ENCODE measurements at regions not wholly inside any gene's neighbourhood (a gene's known extent, or its start where the extent isn't known, plus 50 kb on each side); places are given as distances from the start of the nearest gene placed in this dataset.

DNA sequence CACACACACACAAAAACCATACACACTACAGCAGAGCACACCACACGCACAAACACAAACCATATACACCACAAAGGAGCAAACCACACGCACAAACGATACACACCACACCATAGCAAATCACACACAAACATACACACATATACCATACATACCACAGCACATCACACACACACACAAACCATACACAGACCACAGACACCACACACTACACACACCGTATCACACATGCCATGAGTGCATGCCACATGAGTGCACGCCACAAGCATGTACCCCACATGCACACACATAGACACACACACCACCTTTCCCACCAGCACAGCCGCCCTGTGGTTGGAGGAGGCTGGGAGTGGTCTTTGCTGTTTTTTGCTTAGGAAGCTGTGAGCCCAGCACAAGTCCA is 517.1 kb upstream of the MYT1L start:
- DNase-seq (ENCODE audit: low read depth) = no peak

- DNase-seq (ENCODE audit: low read depth) = no peak
Observed at GRCh38 chr2:2847209-2847676, 516.2 kb upstream of the MYT1L start.

- DNase-seq (ENCODE audit: low read depth) = no peak
Observed at GRCh38 chr2:2846332-2847208, 515.5 kb upstream of the MYT1L start.

GRCh38 chr2:2845806-2846315 is 514.8 kb upstream of the MYT1L start:
- DNase-seq (ENCODE audit: low read depth) = no peak

GRCh38 chr2:2845267-2845666 is 514.2 kb upstream of the MYT1L start:
- no peak for DNase-seq (ENCODE audit: low read depth)

GRCh38 chr2:2843969-2844548 is 513.0 kb upstream of the MYT1L start:
- no peak for DNase-seq (ENCODE audit: low read depth)

GRCh38 chr2:2842466-2842865 is 511.4 kb upstream of the MYT1L start:
- no peak for DNase-seq (ENCODE audit: low read depth)

GRCh38 chr2:2840681-2841300 is 509.7 kb upstream of the MYT1L start:
- no peak for DNase-seq (ENCODE audit: low read depth)

DNA sequence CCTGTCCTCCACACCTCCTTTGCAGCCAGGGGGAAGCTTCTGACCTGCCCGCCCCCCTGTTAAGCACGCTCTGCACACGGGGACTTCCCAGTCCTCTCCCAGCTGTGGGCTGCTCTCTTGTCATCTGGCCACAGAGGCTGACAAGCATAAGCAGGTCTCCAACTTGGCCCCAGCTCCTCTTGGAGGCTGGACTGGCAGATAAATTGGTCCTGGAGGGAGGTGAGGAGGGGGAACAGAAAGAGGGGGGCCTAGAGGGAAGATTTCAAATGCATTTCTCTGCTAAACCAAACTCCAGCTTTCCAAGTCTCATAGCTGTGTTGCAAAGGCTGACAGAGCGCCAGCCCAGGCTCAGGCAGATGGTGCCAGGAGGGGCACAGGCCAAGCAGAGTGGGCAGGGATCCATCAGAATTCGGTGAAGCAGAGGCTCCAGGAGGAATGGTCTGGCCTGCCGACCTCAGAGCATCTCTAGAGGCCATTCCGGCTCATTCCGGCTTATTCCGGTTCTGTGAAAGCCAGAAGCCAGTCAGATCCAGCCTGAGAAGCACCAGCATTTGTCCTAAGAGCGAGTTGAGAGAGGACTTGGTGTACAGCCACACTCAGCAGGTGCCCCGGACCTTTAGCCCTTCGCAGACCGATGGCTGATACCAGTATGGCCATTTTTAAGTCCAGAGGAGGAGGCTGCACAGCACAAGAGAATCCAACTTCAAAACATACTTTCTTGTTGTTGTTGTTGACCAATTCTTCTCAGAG is 508.9 kb upstream of the MYT1L start:
- no peak for DNase-seq (ENCODE audit: low read depth)

DNA sequence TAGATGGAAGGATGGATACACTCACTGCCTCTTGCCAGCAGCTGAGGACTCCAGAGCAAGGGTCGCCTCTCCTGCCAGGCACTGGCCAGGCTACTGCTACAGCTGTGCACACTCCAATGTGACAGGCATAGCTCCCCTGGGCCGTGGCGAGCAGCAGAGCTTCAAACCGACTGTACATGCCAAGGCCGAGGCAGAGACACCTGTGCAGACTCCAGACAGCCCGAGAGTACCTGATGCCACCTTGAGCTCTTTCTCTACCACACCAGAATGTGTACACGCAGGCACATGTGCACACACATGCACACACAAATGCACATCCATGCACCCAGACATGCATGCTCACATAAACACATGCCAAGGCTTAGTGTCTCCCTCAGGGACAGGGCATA is 508.3 kb upstream of the MYT1L start:
- no peak for DNase-seq (ENCODE audit: low read depth)

GRCh38 chr2:2838548-2838845 is 507.4 kb upstream of the MYT1L start:
- DNase-seq (ENCODE audit: low read depth) = no peak

DNA sequence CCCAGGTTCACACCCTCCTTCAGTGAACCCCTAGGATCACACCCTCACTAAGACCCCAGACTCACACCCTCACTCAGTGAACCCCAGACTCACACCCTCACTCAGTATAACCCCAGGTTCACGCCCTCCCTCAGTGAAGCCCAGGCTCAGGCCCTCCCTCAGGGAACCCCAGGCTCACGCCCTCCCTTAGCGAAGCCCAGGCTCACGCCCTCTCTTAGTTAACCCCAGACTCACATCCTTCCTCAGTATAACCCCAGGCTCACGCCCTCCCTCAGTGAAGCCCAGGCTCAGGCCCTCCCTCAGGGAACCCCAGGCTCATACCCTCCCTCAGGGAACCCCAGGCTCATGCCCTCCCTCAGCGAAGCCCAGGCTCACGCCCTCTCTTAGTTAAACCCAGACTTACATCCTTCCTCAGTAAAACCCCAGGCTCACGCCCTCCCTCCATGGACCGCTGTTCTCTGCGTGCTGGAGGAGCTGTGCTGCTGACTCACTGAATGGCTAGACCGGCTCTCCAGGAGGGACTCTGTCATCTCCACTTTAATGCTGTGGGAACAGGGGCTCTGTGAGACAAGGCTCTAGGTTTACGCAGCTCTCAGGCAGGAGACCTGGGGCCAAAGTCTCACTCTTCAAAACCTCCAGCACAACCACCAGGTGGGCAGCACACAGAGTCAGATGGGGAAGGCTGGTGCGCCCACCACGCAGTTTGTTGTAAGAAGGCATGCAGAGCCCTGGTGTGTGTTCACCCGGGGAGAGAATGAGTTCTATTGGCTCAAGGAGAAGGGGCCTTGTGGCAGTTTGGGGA is 506.9 kb upstream of the MYT1L start:
- no peak for DNase-seq (ENCODE audit: low read depth)

DNA sequence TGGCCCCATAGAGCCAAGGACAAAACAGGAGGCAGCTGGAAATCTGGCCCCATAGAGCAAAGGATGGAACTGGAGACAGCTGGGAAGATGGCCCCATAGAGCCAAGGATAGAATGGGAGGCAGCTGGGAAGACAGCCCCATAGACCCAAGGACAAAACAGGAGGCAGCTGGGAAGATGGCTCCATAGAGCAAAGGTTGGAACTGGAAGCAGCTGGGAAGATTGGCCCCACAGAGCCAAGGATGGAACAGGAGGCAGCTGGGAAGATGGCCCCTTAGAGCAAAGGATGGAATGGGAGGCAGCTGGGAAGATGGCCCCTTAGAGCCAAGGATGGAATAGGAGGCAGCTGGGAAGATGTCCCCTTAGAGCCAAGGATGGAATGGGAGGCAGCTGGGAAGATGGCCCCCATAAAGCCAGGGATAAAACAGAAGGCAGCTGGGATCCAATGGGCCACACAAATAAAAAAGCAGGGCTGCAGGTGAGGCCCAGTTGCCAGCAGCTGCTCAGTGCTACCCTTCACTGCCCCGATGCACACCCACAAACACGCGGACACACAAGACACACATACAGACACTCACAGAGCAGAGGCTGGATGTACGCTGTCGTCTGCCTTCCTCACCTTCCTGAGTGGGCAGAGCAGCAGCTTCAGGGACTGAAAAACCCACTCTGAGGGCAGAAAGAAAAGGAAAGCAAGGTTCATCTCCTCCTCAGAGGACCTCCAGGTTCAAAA is 505.4 kb upstream of the MYT1L start:
- DNase-seq (ENCODE audit: low read depth) = no peak

DNA sequence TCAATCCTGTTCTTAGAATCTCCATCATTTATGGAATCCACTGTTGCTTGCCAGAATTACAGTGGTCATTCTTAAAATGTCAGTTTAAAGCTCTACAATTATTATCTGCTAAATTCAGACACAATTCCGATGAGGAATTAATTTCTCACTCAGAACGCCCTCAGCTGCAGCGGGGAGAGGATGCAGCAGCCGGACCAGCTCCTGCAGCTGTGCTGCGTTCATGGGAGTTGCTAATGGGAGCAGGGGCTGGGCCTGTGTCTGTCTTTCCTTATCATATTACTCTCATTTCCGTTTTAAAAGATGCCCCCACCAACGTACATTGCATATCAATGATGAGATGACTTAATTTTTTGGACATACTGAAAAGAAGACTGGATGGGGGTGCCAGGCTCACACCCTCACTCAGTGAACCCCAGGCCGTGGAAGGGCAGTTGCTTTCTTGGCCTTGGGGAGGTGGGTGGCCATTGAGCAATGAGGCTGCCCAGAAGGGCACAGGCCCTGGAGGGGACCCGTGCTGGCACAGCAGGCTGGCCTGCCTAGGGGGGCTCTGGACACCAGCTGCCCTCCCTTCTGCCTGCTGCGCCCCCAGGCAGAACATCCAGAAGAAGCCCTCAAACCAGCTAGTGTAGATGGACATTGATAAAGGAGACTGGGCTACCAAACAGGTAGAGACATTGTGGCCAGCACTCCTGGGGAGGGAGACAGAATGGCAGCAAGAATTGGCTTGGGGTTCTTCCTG is 503.6 kb upstream of the MYT1L start:
- DNase-seq (ENCODE audit: low read depth) = no peak

- no peak for DNase-seq (ENCODE audit: low read depth)
Observed at GRCh38 chr2:2834105-2834504, 503.0 kb upstream of the MYT1L start.

DNA sequence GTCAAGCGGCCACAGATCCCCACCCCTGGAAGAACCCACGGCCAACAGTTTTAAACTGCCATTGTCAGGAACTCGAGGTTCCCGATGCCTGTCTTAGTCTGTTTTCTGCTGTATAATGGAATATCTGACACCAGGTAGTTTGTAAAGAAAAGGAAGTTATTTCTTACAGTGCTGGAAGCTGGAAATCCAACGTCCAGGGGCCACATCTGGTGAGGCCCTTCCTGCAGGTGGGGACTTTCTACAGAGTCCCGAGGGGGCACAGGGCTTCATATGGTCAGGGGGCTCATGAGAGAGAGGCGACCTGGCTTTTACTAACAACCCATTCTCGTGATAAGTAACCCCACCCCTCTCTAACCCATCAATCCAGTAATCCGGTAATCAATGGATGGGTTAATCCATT is 501.6 kb upstream of the MYT1L start:
- no peak for DNase-seq (ENCODE audit: low read depth)

- DNase-seq (ENCODE audit: low read depth) = no peak
Observed at GRCh38 chr2:2831633-2832032, 500.6 kb upstream of the MYT1L start.

- no peak for DNase-seq (ENCODE audit: low read depth)
Observed at GRCh38 chr2:2830576-2830975, 499.5 kb upstream of the MYT1L start.

DNA sequence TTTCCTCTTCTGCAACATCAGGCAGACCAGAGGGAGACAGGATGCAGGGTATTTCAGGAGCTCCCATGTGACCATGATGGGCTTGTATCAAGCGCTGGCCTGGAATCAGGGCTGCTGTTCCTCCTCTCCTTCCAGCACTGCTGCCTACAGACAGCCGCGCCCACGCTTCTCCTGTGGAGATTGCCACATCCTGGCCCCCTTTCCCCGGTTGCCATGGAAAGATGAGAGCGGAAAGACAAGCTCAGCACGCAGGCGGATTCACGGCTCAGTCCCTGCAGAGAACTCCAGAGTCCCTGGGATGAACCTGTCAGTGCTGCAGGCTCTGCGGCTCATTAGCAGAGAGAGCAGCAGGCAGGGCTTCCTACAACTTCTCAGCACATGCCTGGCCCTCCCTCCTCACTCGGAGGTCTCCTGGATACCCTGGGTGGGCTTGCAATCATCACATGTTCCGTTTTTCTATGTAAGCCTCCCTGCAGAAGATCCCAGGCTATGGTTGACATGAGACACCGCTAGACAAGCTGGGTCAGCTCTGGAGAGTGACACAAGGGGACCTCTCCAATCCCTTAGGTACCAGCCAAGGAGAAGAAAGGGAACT is 497.8 kb upstream of the MYT1L start:
- no peak for DNase-seq (ENCODE audit: low read depth)

- DNase-seq (ENCODE audit: low read depth) = no peak
Observed at GRCh38 chr2:2827761-2828221, 496.7 kb upstream of the MYT1L start.
